ENCODE measurements at regions not wholly inside any gene's neighbourhood (a gene's known extent, or its start where the extent isn't known, plus 50 kb on each side); places are given as distances from the start of the nearest gene placed in this dataset.

GRCh38 chr1:218846181-218846580, 327.5 kb upstream of the LYPLAL1 start:
- Histone ChIP-seq H3K9me3 (ENCODE audit: low read length) (no peaks in the 10 kb centered on the region), H3K9ac (ENCODE audit: insufficient read depth, low read depth, low read length) (no peak overlapping the region), H3K27me3 (ENCODE audit: control insufficient read depth in 1 of 2, insufficient read depth in 2 of 2, low read length in 2 of 2) (no peaks in the 10 kb centered on the region), H3K4me1 (ENCODE audit: insufficient read depth, low read length) (no peaks in the 10 kb centered on the region), H4K20me1 (ENCODE audit: insufficient read depth, low read length) (no peaks in the 10 kb centered on the region), H3K4me3 (replicated peaks in 1 of 3; ENCODE audit: insufficient read depth in 1 of 3, low read depth in 2 of 3, low read length in 3 of 3) (no peak overlapping the region), H3K4me2 (ENCODE audit: low read depth, low read length) (no peak overlapping the region), H3K79me2 (ENCODE audit: insufficient read depth, low read length) (no peaks in the 10 kb centered on the region), H2AFZ (ENCODE audit: low read length) (no peak overlapping the region), H3K27ac (ENCODE audit: extremely low read length, insufficient read depth, low read length) (no peak overlapping the region), H3K36me3 (replicated peaks in 1 of 2; ENCODE audit: control insufficient read depth in 1 of 2, insufficient read depth in 2 of 2, low read length in 2 of 2) (no peaks in the 10 kb centered on the region)
- intact Hi-C loops (cut with micrococcal nuclease; ENCODE audit: unreplicated experiment) (no loop called here), in situ Hi-C loops (cut with HindIII; ENCODE audit: extremely low pct_ligation_motif_present, low pct_unique_long_range_greater_than_20kb) (no loop called here)
- ChIA-PET CTCF (ENCODE audit: low intra/inter-chr PET ratio, low total read pairs) (no interaction called here), POLR2A (no interaction called here)
- BruUV-seq (replicated peaks), result no TSS peak
- FAIRE-seq (no peak), DNase-seq (ENCODE audit: low spot score) (no peak), ATAC-seq (no peak)
- TF ChIP-seq CREB1 (IDR thresholded peaks at IDR 0.05), result peak; percentile 42; the same call in 1 of the 2 replicates
- no peak for TF ChIP-seq CREB1 (CRISPR knock-in tag; IDR thresholded peaks at IDR 0.05)
- TF ChIP-seq ASH2L (IDR thresholded peaks at IDR 0.05; ENCODE audit: insufficient read length, low read depth, low read length), result no peak
- 11% methylated on average over 4 of the region's 4 CpGs for WGBS (ENCODE audit: low lambda C conversion rate)

GRCh38 chr1:218847089-218847768, 326.4 kb upstream of the LYPLAL1 start:
- no TSS peak for BruUV-seq (replicated peaks)
- no peak for DNase-seq (ENCODE audit: low spot score)
- Histone ChIP-seq H3K36me3 (replicated peaks in 1 of 2; ENCODE audit: control insufficient read depth in 1 of 2, insufficient read depth in 2 of 2, low read length in 2 of 2) (no peaks in the 10 kb centered on the region), H3K27me3 (ENCODE audit: control insufficient read depth in 1 of 2, insufficient read depth in 2 of 2, low read length in 2 of 2) (no peaks in the 10 kb centered on the region), H4K20me1 (ENCODE audit: insufficient read depth, low read length) (no peaks in the 10 kb centered on the region), H3K4me2 (ENCODE audit: low read depth, low read length) (no peak overlapping the region), H3K4me1 (ENCODE audit: insufficient read depth, low read length) (no peaks in the 10 kb centered on the region), H3K9me3 (ENCODE audit: low read length) (no peaks in the 10 kb centered on the region), H3K9ac (ENCODE audit: insufficient read depth, low read depth, low read length) (no peak overlapping the region), H3K79me2 (ENCODE audit: insufficient read depth, low read length) (no peaks in the 10 kb centered on the region), H2AFZ (ENCODE audit: low read length) (no peak overlapping the region), H3K27ac (ENCODE audit: extremely low read length, insufficient read depth, low read length) (no peak overlapping the region), H3K4me3 (replicated peaks in 1 of 3; ENCODE audit: insufficient read depth in 1 of 3, low read depth in 2 of 3, low read length in 3 of 3) (no peak overlapping the region)
- intact Hi-C loops (cut with micrococcal nuclease; ENCODE audit: unreplicated experiment), result no loop called here
- ATAC-seq, result no peak
- ChIA-PET POLR2A (no interaction called here), CTCF (ENCODE audit: low intra/inter-chr PET ratio, low total read pairs) (no interaction called here)
- TF ChIP-seq ZNF746 (CRISPR knock-in tag; IDR thresholded peaks at IDR 0.05) (no peak), ZNF180 (CRISPR knock-in tag; IDR thresholded peaks at IDR 0.05; ENCODE audit: borderline replicate concordance, low read depth) (no peak), SP2 (CRISPR knock-in tag; IDR thresholded peaks at IDR 0.05) (no peak), MBD4 (IDR thresholded peaks at IDR 0.05; ENCODE audit: borderline replicate concordance, low read length) (no peak), ZNF740 (CRISPR knock-in tag; IDR thresholded peaks at IDR 0.05) (no peak), RFX1 (IDR thresholded peaks at IDR 0.05) (no peak)
- WGBS (ENCODE audit: low lambda C conversion rate), result 30% methylated on average over 3 of the region's 3 CpGs
- FAIRE-seq, result no peak
- in situ Hi-C loops (cut with HindIII; ENCODE audit: extremely low pct_ligation_motif_present, low pct_unique_long_range_greater_than_20kb), result no loop called here

Measured in HepG2 (cell line).